Astrocyte (in vitro differentiated cells and primary cell): ENCODE measurements at regions not wholly inside any gene's neighbourhood (a gene's known extent, or its start where the extent isn't known, plus 50 kb on each side); places are given as distances from the start of the nearest gene placed in this dataset.

ENCODE experiments used
- DNase-seq: peaks from one replicate; pipeline ENCODE4 v3.0.0-alpha.2; 2010; ENCODE audit warnings: low read depth
- FAIRE-seq: peaks from 2 replicates; lab custom pipeline; 2011; peaks lifted over from hg19 to GRCh38; lab: Jason Lieb, UNC
- H2AFZ ChIP-seq: 2 replicates; pipeline ENCODE4 v1.6.0; 2012; ENCODE audit warnings: low read depth, low read length, inconsistent platforms
- H3K27ac ChIP-seq: 2 replicates; pipeline ENCODE4 v1.5.1; 2011; ENCODE audit warnings: low read depth, low read length, inconsistent platforms
- H3K27me3 ChIP-seq: 2 replicates; pipeline ENCODE4 v1.6.0; 2011; ENCODE audit warnings: low read length, inconsistent platforms; ENCODE audit not compliant: insufficient read depth
- H3K36me3 ChIP-seq: 2 replicates; pipeline ENCODE4 v1.5.1; 2011; ENCODE audit warnings: low read length, inconsistent platforms; ENCODE audit not compliant: insufficient read depth
- H3K4me1 ChIP-seq: 2 replicates; pipeline ENCODE4 v1.5.1; 2011; ENCODE audit warnings: low read length, inconsistent platforms; ENCODE audit not compliant: insufficient read depth
- H3K4me2 ChIP-seq: 2 replicates; pipeline ENCODE4 v1.6.0; 2012; ENCODE audit warnings: low read length, inconsistent platforms
- H3K4me3 ChIP-seq: 2 replicates; pipeline ENCODE4 v1.5.1; 2011; ENCODE audit warnings: low read depth, mild to moderate bottlenecking, low read length, inconsistent platforms; ENCODE audit not compliant: insufficient read depth
- H3K79me2 ChIP-seq: 2 replicates; pipeline ENCODE4 v1.6.0; 2012; ENCODE audit warnings: mild to moderate bottlenecking, low read length, inconsistent platforms; ENCODE audit not compliant: insufficient read depth
- H3K9ac ChIP-seq: 2 replicates; pipeline ENCODE4 v1.6.0; 2012; ENCODE audit warnings: mild to moderate bottlenecking, low read length, inconsistent platforms
- H3K9me3 ChIP-seq: 2 replicates; pipeline ENCODE4 v1.5.1; 2012; ENCODE audit warnings: low read depth, mild to moderate bottlenecking, low read length, inconsistent platforms; ENCODE audit not compliant: insufficient read depth
- H4K20me1 ChIP-seq: 2 replicates; pipeline ENCODE4 v1.6.0; 2012; ENCODE audit warnings: low read length, inconsistent platforms; ENCODE audit not compliant: insufficient read depth
- H3K27ac Mint-ChIP-seq: one replicate; pipeline ENCODE4 v1.8.0; 2021; ENCODE audit warnings: mild to moderate bottlenecking, mixed read lengths; ENCODE audit not compliant: unreplicated experiment
- H3K27me3 Mint-ChIP-seq: one replicate; pipeline ENCODE4 v1.8.0; 2021; ENCODE audit warnings: low read depth, mixed read lengths; ENCODE audit not compliant: unreplicated experiment
- H3K36me3 Mint-ChIP-seq: one replicate; pipeline ENCODE4 v1.8.0; 2021; ENCODE audit warnings: low read depth, mixed read lengths; ENCODE audit not compliant: unreplicated experiment
- H3K4me1 Mint-ChIP-seq: one replicate; pipeline ENCODE4 v1.8.0; 2021; ENCODE audit warnings: low read depth, mixed read lengths; ENCODE audit not compliant: unreplicated experiment
- H3K4me3 Mint-ChIP-seq: one replicate; pipeline ENCODE4 v1.8.0; 2021; ENCODE audit warnings: mild to moderate bottlenecking, moderate library complexity, mixed read lengths; ENCODE audit not compliant: unreplicated experiment
- H3K9me3 Mint-ChIP-seq: one replicate; pipeline ENCODE4 v1.8.0; 2021; ENCODE audit warnings: mild to moderate bottlenecking, mixed read lengths; ENCODE audit not compliant: unreplicated experiment
- EZH2 ChIP-seq: IDR thresholded peaks from 2 replicates; pipeline ENCODE4 v1.6.1; 2012; ENCODE audit warnings: mild to moderate bottlenecking, low read length, inconsistent platforms; ENCODE audit not compliant: insufficient read depth
- TF ChIP-seq, protein P1 (sequence below): IDR thresholded peaks from 2 replicates; pipeline ENCODE4 v1.5.1; 2011; ENCODE audit warnings: low read depth, mild to moderate bottlenecking, inconsistent platforms, low read length, moderate library complexity; ENCODE audit not compliant: insufficient read depth

GRCh38 chr2:63751901-63752300, 89.8 kb upstream of the UGP2 start:
- H3K4me3 ChIP-seq = no peak overlapping the region
- H3K9ac ChIP-seq = no peak overlapping the region
- no peak overlapping the region for H3K4me2 ChIP-seq
- Mint-ChIP-seq H3K36me3 (no peaks in the 10 kb centered on the region), H3K4me1 (peaks cover 10% of the 10 kb centered on the region), H3K27ac (no peak overlapping the region), H3K27me3 (no peaks in the 10 kb centered on the region), H3K9me3 (peaks cover 2% of the 10 kb centered on the region), H3K4me3 (no peak overlapping the region)
- H3K27me3 ChIP-seq = no peaks in the 10 kb centered on the region
- H3K36me3 ChIP-seq = no peaks in the 10 kb centered on the region
- H4K20me1 ChIP-seq = no peaks in the 10 kb centered on the region
- TF ChIP-seq EZH2 = no peak
- TF ChIP-seq, protein P1, sequence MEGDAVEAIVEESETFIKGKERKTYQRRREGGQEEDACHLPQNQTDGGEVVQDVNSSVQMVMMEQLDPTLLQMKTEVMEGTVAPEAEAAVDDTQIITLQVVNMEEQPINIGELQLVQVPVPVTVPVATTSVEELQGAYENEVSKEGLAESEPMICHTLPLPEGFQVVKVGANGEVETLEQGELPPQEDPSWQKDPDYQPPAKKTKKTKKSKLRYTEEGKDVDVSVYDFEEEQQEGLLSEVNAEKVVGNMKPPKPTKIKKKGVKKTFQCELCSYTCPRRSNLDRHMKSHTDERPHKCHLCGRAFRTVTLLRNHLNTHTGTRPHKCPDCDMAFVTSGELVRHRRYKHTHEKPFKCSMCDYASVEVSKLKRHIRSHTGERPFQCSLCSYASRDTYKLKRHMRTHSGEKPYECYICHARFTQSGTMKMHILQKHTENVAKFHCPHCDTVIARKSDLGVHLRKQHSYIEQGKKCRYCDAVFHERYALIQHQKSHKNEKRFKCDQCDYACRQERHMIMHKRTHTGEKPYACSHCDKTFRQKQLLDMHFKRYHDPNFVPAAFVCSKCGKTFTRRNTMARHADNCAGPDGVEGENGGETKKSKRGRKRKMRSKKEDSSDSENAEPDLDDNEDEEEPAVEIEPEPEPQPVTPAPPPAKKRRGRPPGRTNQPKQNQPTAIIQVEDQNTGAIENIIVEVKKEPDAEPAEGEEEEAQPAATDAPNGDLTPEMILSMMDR = no peak
- H3K4me1 ChIP-seq = no peaks in the 10 kb centered on the region
- no peak for DNase-seq
- no peaks in the 10 kb centered on the region for H3K79me2 ChIP-seq
- H3K27ac ChIP-seq = no peak overlapping the region
- no peak overlapping the region for H2AFZ ChIP-seq
- H3K9me3 ChIP-seq = no peaks in the 10 kb centered on the region
- FAIRE-seq = no peak

DNA sequence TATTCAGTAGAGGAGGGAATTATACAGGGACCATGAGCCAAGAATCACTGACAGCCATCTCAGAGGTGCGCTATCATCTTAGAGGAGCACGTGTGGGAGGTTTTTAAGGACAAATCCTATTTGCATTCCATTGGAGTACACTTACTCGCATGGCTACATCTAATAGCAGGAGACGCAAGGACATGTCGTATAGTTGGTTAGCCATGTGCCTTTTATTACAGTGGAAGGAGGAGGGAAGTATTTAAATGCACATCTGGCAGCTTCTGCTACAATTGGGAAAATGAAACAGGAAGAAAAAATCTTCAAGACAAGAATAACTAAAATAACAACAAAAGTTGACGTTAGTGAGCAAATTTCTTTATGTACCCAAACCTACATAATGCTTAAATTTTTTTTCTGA, 86.5 kb upstream of the UGP2 start:
- no peak for FAIRE-seq

DNA sequence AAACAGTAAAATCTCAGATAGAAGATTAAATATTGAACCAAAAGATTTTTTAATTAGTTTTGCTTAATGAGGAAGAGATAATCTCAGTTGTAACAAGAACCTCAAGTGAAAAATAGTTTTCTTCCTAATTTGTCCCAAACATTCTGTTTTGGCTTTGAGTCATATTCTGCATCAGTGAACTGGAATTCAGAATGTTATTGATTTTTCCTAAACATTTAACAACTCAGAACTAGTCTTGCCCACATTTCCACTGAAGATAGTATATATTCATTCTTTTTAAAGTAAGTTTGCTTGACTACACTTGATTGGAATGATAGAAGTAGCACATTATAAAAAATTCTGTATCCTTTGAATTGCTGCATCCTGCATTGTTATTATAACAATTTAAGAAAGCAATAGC, 85.7 kb upstream of the UGP2 start:
- FAIRE-seq = no peak
- peak overlapping the region; percentile 54 for H3K27ac Mint-ChIP-seq
- no peak overlapping the region for H3K4me3 ChIP-seq
- H3K27ac ChIP-seq = peak overlapping the region; percentile 3
- no peak overlapping the region for H3K4me3 Mint-ChIP-seq
- no peak overlapping the region for H3K9ac ChIP-seq
- no peaks in the 10 kb centered on the region for H4K20me1 ChIP-seq
- no peaks in the 10 kb centered on the region for H3K9me3 ChIP-seq
- no peaks in the 10 kb centered on the region for H3K27me3 Mint-ChIP-seq
- peaks cover 2% of the 10 kb centered on the region for H3K36me3 Mint-ChIP-seq
- H3K79me2 ChIP-seq = no peaks in the 10 kb centered on the region
- no peaks in the 10 kb centered on the region for H3K27me3 ChIP-seq
- peak; percentile 63 for DNase-seq
- H3K9me3 Mint-ChIP-seq = no peaks in the 10 kb centered on the region
- no peaks in the 10 kb centered on the region for H3K4me1 ChIP-seq
- H3K4me1 Mint-ChIP-seq = peaks cover 10% of the 10 kb centered on the region
- H2AFZ ChIP-seq = no peak overlapping the region
- H3K4me2 ChIP-seq = peak overlapping the region; percentile 9
- H3K36me3 ChIP-seq = no peaks in the 10 kb centered on the region
- no peak for TF ChIP-seq EZH2
- TF ChIP-seq, protein P1 = no peak

More for the DNA sequence above, 86.5 kb upstream of the UGP2 start:
- no peak for DNase-seq
- no peaks in the 10 kb centered on the region for H3K4me1 ChIP-seq
- no peak overlapping the region for H2AFZ ChIP-seq
- H3K27me3 Mint-ChIP-seq = no peaks in the 10 kb centered on the region
- H3K4me2 ChIP-seq = peak overlapping the region; percentile 9
- H3K9me3 Mint-ChIP-seq = no peaks in the 10 kb centered on the region
- peaks cover 2% of the 10 kb centered on the region for H3K36me3 Mint-ChIP-seq
- no peak overlapping the region for H3K9ac ChIP-seq
- no peaks in the 10 kb centered on the region for H3K9me3 ChIP-seq
- H3K4me3 ChIP-seq = no peak overlapping the region
- no peaks in the 10 kb centered on the region for H3K36me3 ChIP-seq
- peak overlapping the region; percentile 54 for H3K27ac Mint-ChIP-seq
- TF ChIP-seq, protein P1 = no peak
- TF ChIP-seq EZH2 = no peak
- no peaks in the 10 kb centered on the region for H4K20me1 ChIP-seq
- no peak overlapping the region for H3K4me3 Mint-ChIP-seq
- H3K27me3 ChIP-seq = no peaks in the 10 kb centered on the region
- no peaks in the 10 kb centered on the region for H3K79me2 ChIP-seq
- H3K27ac ChIP-seq = no peak overlapping the region
- peaks cover 10% of the 10 kb centered on the region for H3K4me1 Mint-ChIP-seq
